DND-41 (cell line): ENCODE measurements at regions not wholly inside any gene's neighbourhood (a gene's known extent, or its start where the extent isn't known, plus 50 kb on each side); places are given as distances from the start of the nearest gene placed in this dataset.

Source experiments
- EZH2 ChIP-seq: IDR thresholded peaks from 3 replicates; pipeline ENCODE4 v1.6.1; 2012; ENCODE audit warnings: borderline replicate concordance, low read depth, mild to moderate bottlenecking, moderate library complexity, low read length, inconsistent platforms; ENCODE audit not compliant: severe bottlenecking
- TF ChIP-seq, protein P1 (sequence below): IDR thresholded peaks from 2 replicates; pipeline ENCODE4 v1.5.1; 2012; ENCODE audit warnings: borderline replicate concordance, low read length, moderate library complexity, mild to moderate bottlenecking; ENCODE audit not compliant: poor library complexity, severe bottlenecking; ENCODE audit errors: extremely low read depth

DNA sequence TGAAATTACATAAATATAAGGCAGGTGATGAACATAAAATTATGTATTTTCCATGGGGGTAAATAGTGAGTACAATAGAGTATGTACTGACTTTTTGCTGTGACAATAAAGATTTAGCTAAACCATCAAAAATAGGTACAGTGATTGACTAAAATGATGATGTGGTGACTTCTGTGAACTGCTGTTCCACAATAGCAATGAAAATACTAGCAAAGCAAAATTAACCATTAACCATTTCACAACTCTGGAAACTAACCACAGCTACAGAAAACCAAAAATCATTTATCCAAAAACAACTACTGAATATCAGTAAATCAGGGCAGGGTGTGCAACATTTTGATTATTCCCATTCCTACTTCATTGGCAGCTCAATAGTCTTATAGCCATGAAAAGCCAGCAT, 161.4 kb upstream of the GYPC start:
- TF ChIP-seq, protein P1, sequence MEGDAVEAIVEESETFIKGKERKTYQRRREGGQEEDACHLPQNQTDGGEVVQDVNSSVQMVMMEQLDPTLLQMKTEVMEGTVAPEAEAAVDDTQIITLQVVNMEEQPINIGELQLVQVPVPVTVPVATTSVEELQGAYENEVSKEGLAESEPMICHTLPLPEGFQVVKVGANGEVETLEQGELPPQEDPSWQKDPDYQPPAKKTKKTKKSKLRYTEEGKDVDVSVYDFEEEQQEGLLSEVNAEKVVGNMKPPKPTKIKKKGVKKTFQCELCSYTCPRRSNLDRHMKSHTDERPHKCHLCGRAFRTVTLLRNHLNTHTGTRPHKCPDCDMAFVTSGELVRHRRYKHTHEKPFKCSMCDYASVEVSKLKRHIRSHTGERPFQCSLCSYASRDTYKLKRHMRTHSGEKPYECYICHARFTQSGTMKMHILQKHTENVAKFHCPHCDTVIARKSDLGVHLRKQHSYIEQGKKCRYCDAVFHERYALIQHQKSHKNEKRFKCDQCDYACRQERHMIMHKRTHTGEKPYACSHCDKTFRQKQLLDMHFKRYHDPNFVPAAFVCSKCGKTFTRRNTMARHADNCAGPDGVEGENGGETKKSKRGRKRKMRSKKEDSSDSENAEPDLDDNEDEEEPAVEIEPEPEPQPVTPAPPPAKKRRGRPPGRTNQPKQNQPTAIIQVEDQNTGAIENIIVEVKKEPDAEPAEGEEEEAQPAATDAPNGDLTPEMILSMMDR, result no peak
- no peak for TF ChIP-seq EZH2
